Spleen (tissue), 11 donors: ENCODE measurements at regions not wholly inside any gene's neighbourhood (a gene's known extent, or its start where the extent isn't known, plus 50 kb on each side); places are given as distances from the start of the nearest gene placed in this dataset.

Experiments
- DNase-seq: peaks from one replicate; pipeline ENCODE4 v3.0.0-alpha.2; 2020
- H3K27ac ChIP-seq, 8 donors: fragments of 200-600 bp; sonication (generic) in 7 of 8; 1 replicate in 4 of 8; 2 replicates in 4 of 8; pipeline versions ENCODE4 v1.5.0 to v1.8.0; 2016 to 2021; ENCODE audit warnings: inconsistent platforms in 4 of 8, mild to moderate bottlenecking in 4 of 8, moderate library complexity in 1 of 8
- H3K27me3 ChIP-seq, 7 donors: fragments of 200-600 bp; sonication (generic) in 6 of 7; replicated peaks in 1 of 7; 1 replicate in 4 of 7; 2 replicates in 3 of 7; pipeline versions ENCODE4 v1.5.0 to v1.8.0; 2016 to 2021; ENCODE audit warnings: inconsistent platforms in 3 of 7, mild to moderate bottlenecking in 1 of 7
- H3K36me3 ChIP-seq, 6 donors: fragments of 200-600 bp; sonication (generic) in 5 of 6; 1 replicate in 4 of 6; 2 replicates in 2 of 6; pipeline versions ENCODE4 v1.5.0 to v1.8.0; 2016 to 2021; ENCODE audit warnings: inconsistent platforms in 2 of 6
- H3K4me1 ChIP-seq, 6 donors: fragments of 200-600 bp; sonication (generic) in 5 of 6; 1 replicate in 3 of 6; 2 replicates in 3 of 6; pipeline versions ENCODE4 v1.5.0 to v1.8.0; 2016 to 2021; ENCODE audit warnings: inconsistent platforms in 3 of 6
- H3K4me3 ChIP-seq, 8 donors: fragments of 200-600 bp; sonication (generic) in 7 of 8; 1 replicate in 4 of 8; 2 replicates in 4 of 8; pipeline versions ENCODE4 v1.5.0 to v1.8.0; 2016 to 2021; ENCODE audit warnings: inconsistent platforms in 4 of 8, mild to moderate bottlenecking in 4 of 8, moderate library complexity in 2 of 8
- H3K9me3 ChIP-seq, 8 donors: fragments of 200-600 bp; sonication (generic) in 7 of 8; 1 replicate in 4 of 8; 2 replicates in 4 of 8; pipeline versions ENCODE4 v1.5.0 to v1.8.0; 2016 to 2021; ENCODE audit warnings: inconsistent platforms in 4 of 8
- CTCF ChIP-seq, 11 experiments: fragments of 200-600 bp in 7 of 11; fragments of 450-650 bp in 4 of 11; sonication (generic) in 4 of 11; IDR thresholded peaks in 8 of 11; conservative IDR thresholded peaks in 3 of 11; 1 replicate in 7 of 11; 2 replicates in 4 of 11; pipeline versions ENCODE4 v1.4.0 to v1.8.0; 2016 to 2021; ENCODE audit warnings: antibody characterized with exemption in 11 of 11, inconsistent platforms in 4 of 11, mild to moderate bottlenecking in 1 of 11
- POLR2A ChIP-seq, 3 donors: fragments of 450-650 bp; IDR thresholded peaks; one replicate each; pipeline ENCODE4 v1.5.1; 2017; ENCODE audit warnings: antibody characterized with exemption in 3 of 3, mild to moderate bottlenecking in 1 of 3
- POLR2AphosphoS5 ChIP-seq, 3 donors: sonication (generic); formaldehyde crosslinking; IDR thresholded peaks; one replicate each; pipeline ENCODE4 v1.5.1; 2017; ENCODE audit warnings: antibody characterized with exemption in 3 of 3
- WGBS, 5 donors: extraction: QIAGEN DNeasy Blood & Tissue Kit in 3 of 5; methylation state at CpG; one replicate each; pipeline versions ENCODE4 v1.1.5 to v1.1.7; 2013 to 2018; 5-methylcytosine and 5-hydroxymethylcytosine counted together
- intact Hi-C: fragments of 100-400 bp; cut with DNase I; formaldehyde crosslinking; loops from one replicate; pipeline ENCODE4 v1.15.0; 2023; ENCODE audit warnings: low total_unique reads
- donor health status: healthy with polysubstance abuse.
- donor health status: DM: no; HTN: no; CAD: no; lungs with moderate emphysema.
- donor health status: DM: no; HTN: no; CAD: no.
- donor health status: Bipolar disorder and iron deficiency.
- donor health status: healthy.
- donor health status: DM: no; HTN: no; CAD: no.
- donor health status: DM: yes; HTN: yes; CAD: no.

GRCh38 chr5:27475063-27475462 lies 436.7 kb upstream of the CDH9 start:
- no peak overlapping the region for H3K4me3 ChIP-seq
- no peak overlapping the region for H3K27ac ChIP-seq
- no peak for DNase-seq
- no peaks in the 10 kb centered on the region for H3K36me3 ChIP-seq
- no peaks in the 10 kb centered on the region for H3K4me1 ChIP-seq
- peaks cover 0 to 68% (median 38%) of the 10 kb centered on the region in 8 donors for H3K9me3 ChIP-seq
- TF ChIP-seq CTCF (IDR thresholded peaks at IDR 0.05 in 8 of 11, conservative IDR thresholded peaks at IDR 0.05 in 3 of 11), result no peak
- TF ChIP-seq POLR2A (IDR thresholded peaks at IDR 0.05), result no peak
- no peak for TF ChIP-seq POLR2AphosphoS5 (IDR thresholded peaks at IDR 0.05)
- 30 to 51% (median 41%) methylated on average over 1 of the region's 1 CpG for WGBS, 5 donors
- intact Hi-C loops, result no loop called here
- no peaks in the 10 kb centered on the region for H3K27me3 ChIP-seq

- Histone ChIP-seq H3K9me3 (peaks cover 0 to 62% (median 38%) of the 10 kb centered on the region in 8 donors), H3K36me3 (no peaks in the 10 kb centered on the region), H3K4me1 (no peaks in the 10 kb centered on the region), H3K27me3 (no peaks in the 10 kb centered on the region), H3K4me3 (no peak overlapping the region), H3K27ac (no peak overlapping the region)
- intact Hi-C loops, result no loop called here
- TF ChIP-seq POLR2AphosphoS5 (IDR thresholded peaks at IDR 0.05), result no peak
- no peak for TF ChIP-seq CTCF (IDR thresholded peaks at IDR 0.05 in 8 of 11, conservative IDR thresholded peaks at IDR 0.05 in 3 of 11)
- no peak for TF ChIP-seq POLR2A (IDR thresholded peaks at IDR 0.05)
- DNase-seq, result no peak
Measured at GRCh38 chr5:27474395-27474794, 436.0 kb upstream of the CDH9 start.

- no peak overlapping the region for H3K4me3 ChIP-seq
- no peak overlapping the region for H3K27ac ChIP-seq
- intact Hi-C loops, result no loop called here
- TF ChIP-seq POLR2A (IDR thresholded peaks at IDR 0.05), result no peak
- no peak for TF ChIP-seq POLR2AphosphoS5 (IDR thresholded peaks at IDR 0.05)
- TF ChIP-seq CTCF (IDR thresholded peaks at IDR 0.05 in 8 of 11, conservative IDR thresholded peaks at IDR 0.05 in 3 of 11), result no peak
- 74 to 90% (median 82%) methylated on average over 2 of the region's 2 CpGs for WGBS, 5 donors
- no peaks in the 10 kb centered on the region for H3K36me3 ChIP-seq
- H3K9me3 ChIP-seq, result peaks cover 0 to 62% (median 38%) of the 10 kb centered on the region in 8 donors
- DNase-seq, result no peak
- H3K4me1 ChIP-seq, result no peaks in the 10 kb centered on the region
- no peaks in the 10 kb centered on the region for H3K27me3 ChIP-seq
Measured at GRCh38 chr5:27474047-27474309, 435.6 kb upstream of the CDH9 start.

GRCh38 chr5:27473307-27474046 lies 435.1 kb upstream of the CDH9 start:
- DNase-seq, result no peak
- 71 to 86% (median 77%) methylated on average over 5 of the region's 5 CpGs for WGBS, 5 donors
- TF ChIP-seq CTCF (IDR thresholded peaks at IDR 0.05 in 8 of 11, conservative IDR thresholded peaks at IDR 0.05 in 3 of 11), result no peak

More at GRCh38 chr5:27473307-27474046, 435.1 kb upstream of the CDH9 start:
- Histone ChIP-seq H3K4me1 (no peaks in the 10 kb centered on the region), H3K27me3 (no peaks in the 10 kb centered on the region), H3K9me3 (peaks cover 0 to 62% (median 38%) of the 10 kb centered on the region in 8 donors), H3K36me3 (no peaks in the 10 kb centered on the region), H3K27ac (no peak overlapping the region), H3K4me3 (no peak overlapping the region)
- intact Hi-C loops, result no loop called here
